Uterus (tissue), 2 donors: ENCODE measurements at regions not wholly inside any gene's neighbourhood (a gene's known extent, or its start where the extent isn't known, plus 50 kb on each side); places are given as distances from the start of the nearest gene placed in this dataset.

Experiments
- CTCF ChIP-seq, 4 experiments: fragments of 200-600 bp in 2 of 4; fragments of 450-650 bp in 2 of 4; sonication (generic) in 2 of 4; IDR thresholded peaks; one replicate each; pipeline ENCODE4 v1.5.1; 2016 to 2019; ENCODE audit warnings: antibody characterized with exemption in 4 of 4, mild to moderate bottlenecking in 2 of 4, moderate library complexity in 1 of 4
- POLR2A ChIP-seq, 2 donors: fragments of 450-650 bp; IDR thresholded peaks; one replicate each; pipeline ENCODE4 v1.6.1; 2016; ENCODE audit warnings: antibody characterized with exemption in 2 of 2, mild to moderate bottlenecking in 1 of 2, moderate library complexity in 1 of 2

GRCh38 chr2:242024751-242025355 lies 155.3 kb downstream of the RTP5 start:
- TF ChIP-seq CTCF (IDR thresholded peaks at IDR 0.05) = no peak
- no peak for TF ChIP-seq POLR2A (IDR thresholded peaks at IDR 0.05)
